CD4-positive, alpha-beta T cell (primary cell): ENCODE measurements at regions not wholly inside any gene's neighbourhood (a gene's known extent, or its start where the extent isn't known, plus 50 kb on each side); places are given as distances from the start of the nearest gene placed in this dataset.

ENCODE experiments used
- ATAC-seq: fragments of 200-7000 bp; cut with Tn5 transposase; one replicate; pipeline ENCODE4 v1.10.0; 2022; ENCODE audit warnings: mild to moderate bottlenecking; ENCODE audit not compliant: poor library complexity
- CTCF ChIA-PET: fragments of 350-600 bp; sonication (Branson Sonifier 250); formaldehyde crosslinking; loops from one replicate; lab custom pipeline; 2021; ENCODE audit warnings: antibody characterized with exemption, inconsistent platforms; lab: Charles Lee
- POLR2A ChIA-PET: fragments of 350-600 bp; sonication (Branson Sonifier 250); formaldehyde crosslinking; loops from one replicate; lab custom pipeline; 2021; ENCODE audit warnings: antibody characterized with exemption, inconsistent platforms; lab: Charles Lee
- DNase-seq, 14 experiments: peaks; one replicate each; pipeline ENCODE4 v3.0.0-alpha.2; 2013 to 2020; ENCODE audit warnings: mixed read lengths in 2 of 14
- H3K27ac ChIP-seq, 2 donors: one replicate each; pipeline versions ENCODE4 v1.5.1 to v1.7.0; 2013; ENCODE audit warnings: low read length in 2 of 2, low read depth in 1 of 2, mild to moderate bottlenecking in 1 of 2
- H3K27me3 ChIP-seq, 2 experiments: 1 replicate in 1 of 2; 2 replicates in 1 of 2; pipeline versions ENCODE4 v1.6.1 to v1.7.0; 2013; ENCODE audit warnings: low read length in 2 of 2, control low read depth in 1 of 2, mild to moderate bottlenecking in 1 of 2, moderate library complexity in 1 of 2; ENCODE audit not compliant: insufficient read depth in 2 of 2, control insufficient read depth in 1 of 2
- H3K36me3 ChIP-seq: one replicate; pipeline ENCODE4 v1.6.1; 2013; ENCODE audit warnings: low read length, control low read depth; ENCODE audit not compliant: insufficient read depth
- H3K4me1 ChIP-seq: one replicate; pipeline ENCODE4 v1.6.1; 2013; ENCODE audit warnings: low read length, control low read depth; ENCODE audit not compliant: insufficient read depth
- H3K4me3 ChIP-seq: one replicate; pipeline ENCODE4 v1.5.1; 2013; ENCODE audit warnings: mild to moderate bottlenecking, low read length, moderate library complexity
- H3K9me3 ChIP-seq, 2 experiments: 1 replicate in 1 of 2; 2 replicates in 1 of 2; pipeline versions ENCODE4 v1.6.1 to v1.7.0; 2013; ENCODE audit warnings: low read length in 2 of 2, mild to moderate bottlenecking in 2 of 2, control low read depth in 1 of 2, moderate library complexity in 1 of 2; ENCODE audit not compliant: control insufficient read depth in 1 of 2, insufficient read depth in 1 of 2
- H3K27ac Mint-ChIP-seq: one replicate; pipeline ENCODE4 v1.8.0; 2020; ENCODE audit warnings: mixed read lengths
- H3K27me3 Mint-ChIP-seq: one replicate; pipeline ENCODE4 v1.8.0; 2021; ENCODE audit warnings: mixed read lengths
- H3K36me3 Mint-ChIP-seq: one replicate; pipeline ENCODE4 v1.8.0; 2021; ENCODE audit warnings: low read depth, mixed read lengths
- H3K4me1 Mint-ChIP-seq: one replicate; pipeline ENCODE4 v1.8.0; 2021; ENCODE audit warnings: low read depth, mixed read lengths
- H3K4me3 Mint-ChIP-seq: one replicate; pipeline ENCODE4 v1.8.0; 2020; ENCODE audit warnings: mild to moderate bottlenecking, mixed read lengths
- H3K9me3 Mint-ChIP-seq: one replicate; pipeline ENCODE4 v1.8.0; 2020; ENCODE audit warnings: mixed read lengths
- intact Hi-C, 2 experiments: fragments of 100-400 bp; cut with DNase I in 1 of 2; cut with micrococcal nuclease in 1 of 2; formaldehyde crosslinking; loops; one replicate each; pipeline versions ENCODE4 v1.15.1 to v1.9.0; 2023 to 2025; cut with DNase I, micrococcal nuclease
- TF ChIP-seq, protein P1 (sequence below): fragments of 200-600 bp; IDR thresholded peaks from one replicate; pipeline ENCODE4 v1.8.0; 2022; ENCODE audit warnings: antibody characterized with exemption, mild to moderate bottlenecking

DNA sequence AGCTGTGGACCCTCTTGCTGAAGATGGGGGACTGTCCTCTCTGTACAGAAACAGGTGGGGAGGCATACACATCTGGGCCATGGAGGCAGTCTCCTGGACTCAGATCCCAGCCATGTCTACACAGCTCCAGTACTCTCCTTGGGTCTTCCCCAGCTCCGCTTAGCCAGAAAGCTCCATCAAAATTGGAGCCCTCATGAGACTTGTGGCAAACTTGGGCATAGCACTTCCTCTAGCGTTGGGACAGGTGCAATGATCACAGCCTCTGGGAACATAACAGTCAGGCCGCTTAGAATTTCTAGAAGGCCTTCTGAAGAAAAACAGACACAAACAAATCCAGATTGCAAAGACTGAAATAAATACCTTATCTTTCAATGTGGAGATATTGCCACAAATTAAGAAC is 634.3 kb upstream of the GOLIM4 start:
- CTCF ChIA-PET = no interaction called here
- no peak for DNase-seq

DNA sequence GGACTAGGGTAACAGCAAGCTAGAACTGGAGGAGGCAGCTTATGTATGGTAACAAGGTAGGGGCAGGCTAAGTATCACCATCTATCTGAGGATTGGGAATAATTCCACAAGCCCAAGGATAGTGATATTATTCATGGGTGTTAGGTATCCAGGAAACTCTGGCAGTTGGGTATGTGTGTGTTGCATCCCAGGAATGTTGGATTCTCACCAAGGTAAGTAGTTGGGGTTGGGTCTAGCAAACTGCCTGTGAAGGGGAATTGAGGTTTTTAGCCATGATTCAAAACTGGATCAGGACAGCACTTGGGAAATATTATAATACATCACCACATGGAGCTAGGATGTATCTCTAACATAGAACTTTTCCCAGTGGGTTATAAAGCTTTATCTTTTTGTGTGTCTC is 626.4 kb upstream of the GOLIM4 start:
- TF ChIP-seq, protein P1, sequence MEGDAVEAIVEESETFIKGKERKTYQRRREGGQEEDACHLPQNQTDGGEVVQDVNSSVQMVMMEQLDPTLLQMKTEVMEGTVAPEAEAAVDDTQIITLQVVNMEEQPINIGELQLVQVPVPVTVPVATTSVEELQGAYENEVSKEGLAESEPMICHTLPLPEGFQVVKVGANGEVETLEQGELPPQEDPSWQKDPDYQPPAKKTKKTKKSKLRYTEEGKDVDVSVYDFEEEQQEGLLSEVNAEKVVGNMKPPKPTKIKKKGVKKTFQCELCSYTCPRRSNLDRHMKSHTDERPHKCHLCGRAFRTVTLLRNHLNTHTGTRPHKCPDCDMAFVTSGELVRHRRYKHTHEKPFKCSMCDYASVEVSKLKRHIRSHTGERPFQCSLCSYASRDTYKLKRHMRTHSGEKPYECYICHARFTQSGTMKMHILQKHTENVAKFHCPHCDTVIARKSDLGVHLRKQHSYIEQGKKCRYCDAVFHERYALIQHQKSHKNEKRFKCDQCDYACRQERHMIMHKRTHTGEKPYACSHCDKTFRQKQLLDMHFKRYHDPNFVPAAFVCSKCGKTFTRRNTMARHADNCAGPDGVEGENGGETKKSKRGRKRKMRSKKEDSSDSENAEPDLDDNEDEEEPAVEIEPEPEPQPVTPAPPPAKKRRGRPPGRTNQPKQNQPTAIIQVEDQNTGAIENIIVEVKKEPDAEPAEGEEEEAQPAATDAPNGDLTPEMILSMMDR = no peak
- H3K4me3 ChIP-seq = no peak overlapping the region
- H3K4me1 ChIP-seq = no peaks in the 10 kb centered on the region
- no peaks in the 10 kb centered on the region for H3K27me3 ChIP-seq
- DNase-seq = no peak
- ChIA-PET CTCF (no interaction called here), POLR2A (no interaction called here)
- peaks cover 3% of the 10 kb centered on the region for H3K9me3 Mint-ChIP-seq
- no peaks in the 10 kb centered on the region for H3K36me3 ChIP-seq
- peaks cover 0 to 8% of the 10 kb centered on the region in 2 experiments for H3K9me3 ChIP-seq
- H3K36me3 Mint-ChIP-seq = no peaks in the 10 kb centered on the region
- intact Hi-C loops = no loop called here
- H3K4me1 Mint-ChIP-seq = no peaks in the 10 kb centered on the region
- H3K27ac Mint-ChIP-seq = no peak overlapping the region
- H3K27me3 Mint-ChIP-seq = no peaks in the 10 kb centered on the region
- H3K4me3 Mint-ChIP-seq = no peak overlapping the region
- ATAC-seq = no peak
- H3K27ac ChIP-seq = no peak overlapping the region

More for the DNA sequence above, 634.3 kb upstream of the GOLIM4 start:
- Histone ChIP-seq H3K9me3 (peaks cover 0 to 4% of the 10 kb centered on the region in 2 experiments), H3K27me3 (no peaks in the 10 kb centered on the region), H3K36me3 (no peaks in the 10 kb centered on the region), H3K4me3 (no peak overlapping the region), H3K27ac (no peak overlapping the region), H3K4me1 (no peaks in the 10 kb centered on the region)
- TF ChIP-seq, protein P1 = no peak
- no peak for ATAC-seq
- peaks cover 12% of the 10 kb centered on the region for H3K9me3 Mint-ChIP-seq
- POLR2A ChIA-PET = no interaction called here
- no peaks in the 10 kb centered on the region for H3K27me3 Mint-ChIP-seq
- H3K27ac Mint-ChIP-seq = no peak overlapping the region
- no peaks in the 10 kb centered on the region for H3K36me3 Mint-ChIP-seq
- no peaks in the 10 kb centered on the region for H3K4me1 Mint-ChIP-seq
- intact Hi-C loops = no loop called here
- no peak overlapping the region for H3K4me3 Mint-ChIP-seq

DNA sequence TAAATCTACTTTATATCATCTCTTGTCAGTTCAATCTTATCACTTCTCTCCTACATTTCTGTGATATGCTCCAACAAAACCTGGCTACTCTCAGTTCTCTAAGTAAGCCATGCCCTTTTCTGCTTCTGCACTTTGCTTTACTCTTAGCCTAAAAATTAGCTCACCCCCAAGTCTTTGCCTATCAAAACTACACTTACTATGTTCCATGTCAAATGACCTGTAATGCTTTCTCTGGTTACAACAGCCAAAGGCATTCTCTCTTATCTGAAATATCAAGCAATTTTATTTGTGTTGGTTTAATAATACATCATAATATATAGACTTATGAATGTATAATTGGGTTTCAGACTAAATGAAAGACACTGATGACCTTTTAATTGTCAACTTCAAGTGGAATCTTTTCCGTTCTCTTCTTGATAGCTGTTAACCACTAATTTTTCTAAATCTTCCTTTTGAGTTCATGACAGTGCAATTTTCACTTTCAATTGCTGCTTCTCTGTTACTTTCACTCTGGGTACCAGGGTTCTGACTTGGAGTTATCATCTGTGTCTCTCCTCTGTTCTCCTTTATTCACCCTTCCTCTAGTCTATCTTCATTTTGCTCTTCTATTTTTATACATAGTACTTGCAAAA is 619.0 kb upstream of the GOLIM4 start:
- intact Hi-C loops = no loop called here
- no peak overlapping the region for H3K4me3 Mint-ChIP-seq
- Histone ChIP-seq H3K9me3 (no peaks in the 10 kb centered on the region), H3K4me1 (no peaks in the 10 kb centered on the region), H3K27me3 (no peaks in the 10 kb centered on the region), H3K27ac (no peak overlapping the region), H3K4me3 (no peak overlapping the region), H3K36me3 (no peaks in the 10 kb centered on the region)
- no peak overlapping the region for H3K27ac Mint-ChIP-seq
- no peaks in the 10 kb centered on the region for H3K36me3 Mint-ChIP-seq
- no peak for ATAC-seq
- ChIA-PET POLR2A (no interaction called here), CTCF (no interaction called here)
- no peaks in the 10 kb centered on the region for H3K4me1 Mint-ChIP-seq
- H3K27me3 Mint-ChIP-seq = no peaks in the 10 kb centered on the region
- peaks cover 3% of the 10 kb centered on the region for H3K9me3 Mint-ChIP-seq
- DNase-seq = no peak
- TF ChIP-seq, protein P1 = no peak
